HuH-7.5 (cell line): ENCODE measurements at regions not wholly inside any gene's neighbourhood (a gene's known extent, or its start where the extent isn't known, plus 50 kb on each side); places are given as distances from the start of the nearest gene placed in this dataset.

Experiments used
- DNase-seq: peaks from one replicate; pipeline ENCODE4 v3.0.0; 2011; ENCODE audit warnings: low spot score

DNA sequence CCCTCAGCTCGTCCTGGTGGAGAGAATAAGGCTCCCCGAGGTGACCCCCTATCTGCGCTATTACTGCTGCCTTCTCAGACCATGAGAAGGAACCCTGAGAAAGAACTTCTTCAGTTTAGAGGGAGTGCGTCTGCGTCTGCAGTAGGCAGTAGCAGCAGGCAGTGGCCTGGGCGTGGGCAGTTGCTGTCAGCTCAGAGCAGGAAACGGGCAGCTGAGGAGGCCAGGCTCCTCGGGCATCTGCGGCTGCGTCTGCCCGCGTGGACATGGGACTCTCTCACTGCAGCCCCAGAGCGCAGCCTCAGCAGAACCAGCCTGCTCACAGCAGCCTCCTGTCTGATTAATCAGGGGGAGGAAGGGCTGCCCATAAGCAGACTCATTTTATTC is 49.8 kb upstream of the FCN1 start:
- DNase-seq, result no peak

DNA sequence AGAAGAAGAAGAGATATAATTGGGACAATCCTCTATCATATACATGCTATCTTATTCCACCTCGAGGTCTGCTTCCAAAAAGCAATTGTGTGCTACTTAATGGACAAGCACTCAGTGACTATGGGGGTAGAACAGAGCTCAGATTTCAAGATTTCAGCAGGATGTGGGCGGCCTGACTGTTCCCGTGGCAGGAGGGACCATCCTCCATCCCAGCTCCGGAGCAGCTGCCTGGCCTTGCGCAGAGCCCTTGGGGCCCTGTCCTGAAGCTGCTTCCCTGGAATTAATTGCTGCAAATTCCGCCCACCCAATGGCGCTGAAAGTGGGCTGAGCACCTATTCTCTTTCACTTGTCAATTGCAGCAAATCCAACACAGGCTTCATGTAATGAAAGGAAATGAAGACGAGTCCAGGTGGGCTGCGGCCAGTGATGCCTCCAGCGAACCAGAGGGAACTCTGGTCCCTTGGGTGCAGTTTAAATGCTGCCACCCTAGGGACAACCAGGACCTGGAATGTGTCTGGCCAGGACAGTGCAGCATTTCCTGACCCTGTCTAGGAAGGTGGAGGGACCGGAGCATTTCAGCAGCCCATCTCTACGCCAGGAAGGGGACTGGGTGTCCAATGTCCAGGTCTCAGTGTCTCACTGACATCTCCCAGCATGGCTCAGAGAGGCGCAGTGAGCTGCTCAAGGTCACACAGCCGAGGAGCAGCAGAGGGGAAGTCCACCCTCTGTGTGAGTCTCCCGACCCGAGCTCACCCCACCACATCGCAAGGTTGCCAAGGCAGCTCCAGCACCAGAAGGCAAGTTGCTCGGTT is 50.5 kb upstream of the FCN1 start:
- no peak for DNase-seq

DNA sequence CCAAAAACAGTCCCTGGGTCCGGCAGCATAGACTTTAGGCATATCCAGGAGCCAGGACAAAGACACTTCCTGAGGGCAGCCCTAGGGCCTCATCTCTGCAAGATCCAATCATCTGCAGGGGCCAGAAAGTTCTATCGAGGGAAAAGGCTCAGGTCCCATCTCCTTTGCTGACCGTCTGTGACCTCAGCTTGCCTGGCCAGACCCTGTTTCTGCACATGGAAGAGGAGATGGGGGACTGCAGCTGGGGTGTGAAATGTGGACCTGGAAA is 51.0 kb upstream of the FCN1 start:
- no peak for DNase-seq

DNA sequence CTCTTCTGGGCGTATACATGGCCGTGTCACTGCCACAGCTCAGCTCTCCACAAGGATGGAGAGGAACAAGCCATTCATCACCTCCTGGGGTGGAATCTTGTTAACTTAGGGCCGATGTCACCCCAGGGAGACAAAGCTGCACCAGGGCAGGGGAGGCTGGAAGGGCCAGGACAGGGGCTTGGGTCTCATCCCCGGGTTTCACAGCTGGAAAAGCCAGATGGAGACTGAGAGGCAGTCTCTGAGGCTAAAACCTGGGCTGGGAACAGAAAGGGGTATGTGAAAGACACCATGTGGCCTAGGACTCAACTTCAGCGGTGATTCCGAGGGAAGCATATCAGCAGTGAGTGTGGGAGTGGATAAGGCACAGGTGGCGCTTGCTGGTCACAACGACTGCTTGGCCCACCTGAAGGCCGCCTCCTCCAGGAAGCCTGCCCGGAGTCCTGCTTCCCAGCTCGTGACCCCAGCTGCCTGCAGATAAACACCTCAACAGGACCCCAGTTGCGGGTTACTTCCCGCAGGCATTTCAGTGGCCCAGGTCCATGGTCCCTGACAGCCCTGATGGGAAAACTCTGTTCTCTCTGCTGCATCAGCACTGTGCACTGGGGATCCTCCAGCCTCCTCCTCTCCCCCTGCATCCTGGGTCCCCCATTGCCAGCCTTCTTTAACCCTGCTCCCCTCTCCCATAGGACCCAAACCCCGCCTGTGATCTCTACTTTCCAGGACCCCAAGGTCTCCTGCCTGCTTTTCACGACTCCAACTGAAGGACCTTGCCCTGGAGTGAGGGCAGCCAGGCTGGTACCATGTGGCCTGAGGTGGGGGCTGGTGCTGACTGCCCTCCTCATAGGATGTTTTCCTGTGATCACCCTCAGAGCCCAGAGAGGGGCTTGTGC is 51.7 kb upstream of the FCN1 start:
- DNase-seq, result no peak

DNA sequence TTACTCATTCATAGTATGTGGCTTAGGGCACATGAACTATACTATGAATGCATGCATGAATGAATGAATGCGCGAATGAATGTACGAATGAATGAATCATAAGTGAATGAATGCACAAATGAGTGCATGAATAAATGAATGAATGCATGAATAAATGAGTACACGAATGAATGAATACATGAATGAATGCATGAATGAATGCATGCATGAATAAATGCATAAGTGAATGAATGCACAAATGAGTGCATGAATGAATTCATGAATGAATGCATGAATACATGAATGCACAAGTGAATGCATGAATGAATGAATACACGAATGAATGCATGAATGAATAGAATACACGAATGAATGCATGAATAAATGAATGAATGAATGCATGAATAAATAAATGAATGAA is 52.5 kb upstream of the FCN1 start:
- no peak for DNase-seq

DNA sequence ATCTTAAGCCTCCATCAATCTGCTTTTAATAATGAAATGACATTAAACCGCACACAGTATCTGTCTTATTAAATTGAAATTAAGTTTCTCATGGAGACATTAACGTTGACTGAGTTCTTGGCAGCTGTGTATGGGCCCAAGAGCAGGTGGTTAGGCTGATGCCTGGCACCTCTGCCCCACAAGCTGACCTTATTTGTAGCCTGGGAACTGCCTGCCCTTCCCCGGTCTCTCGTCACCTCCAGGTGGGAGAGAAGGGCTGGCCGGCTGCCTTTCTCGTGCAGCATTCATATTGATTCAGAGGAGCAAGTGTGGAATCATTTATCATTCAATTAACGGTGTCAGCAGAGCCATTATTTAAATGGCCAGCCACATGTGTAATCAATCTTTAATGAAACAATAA is 53.0 kb upstream of the FCN1 start:
- no peak for DNase-seq

DNA sequence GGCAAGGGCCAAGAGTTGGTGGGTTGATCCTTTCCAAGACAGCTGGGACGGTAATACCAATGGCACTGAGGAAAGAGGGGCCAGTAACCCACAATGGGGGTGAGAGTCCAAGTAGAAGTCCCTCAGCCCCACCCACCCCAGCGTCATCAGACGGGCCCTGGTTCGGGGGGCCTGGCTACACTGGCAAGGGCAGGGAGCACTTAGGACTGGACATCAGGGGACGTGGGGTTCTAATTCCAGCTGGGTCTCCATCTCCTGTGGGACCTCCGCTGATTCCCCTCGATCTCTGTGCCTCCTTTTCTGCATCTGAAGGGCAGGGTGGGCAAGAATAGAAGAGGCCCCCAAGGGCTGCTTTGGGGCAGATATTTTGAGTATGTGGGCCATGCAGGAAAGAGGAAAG is 53.5 kb upstream of the FCN1 start:
- no peak for DNase-seq

DNA sequence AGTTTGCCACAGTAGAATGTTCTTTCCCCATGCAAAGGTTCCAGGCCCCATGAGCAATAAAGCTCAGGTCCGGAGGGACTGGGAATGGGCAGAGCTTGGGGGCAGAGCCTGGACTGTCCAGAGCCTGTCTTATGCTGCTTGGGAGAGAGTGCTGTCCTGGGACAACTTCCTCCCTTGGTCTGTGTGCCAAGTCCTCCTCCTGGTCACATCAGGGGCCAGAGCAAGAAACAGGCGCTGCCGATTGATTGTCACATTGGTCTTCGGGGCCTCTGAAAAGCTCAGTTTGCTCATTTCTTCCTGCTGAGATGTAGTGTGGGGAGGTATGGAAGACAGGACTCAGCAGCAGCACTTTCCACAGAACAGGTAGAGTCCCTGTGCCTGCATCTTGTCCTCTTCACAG is 54.0 kb upstream of the FCN1 start:
- no peak for DNase-seq

DNA sequence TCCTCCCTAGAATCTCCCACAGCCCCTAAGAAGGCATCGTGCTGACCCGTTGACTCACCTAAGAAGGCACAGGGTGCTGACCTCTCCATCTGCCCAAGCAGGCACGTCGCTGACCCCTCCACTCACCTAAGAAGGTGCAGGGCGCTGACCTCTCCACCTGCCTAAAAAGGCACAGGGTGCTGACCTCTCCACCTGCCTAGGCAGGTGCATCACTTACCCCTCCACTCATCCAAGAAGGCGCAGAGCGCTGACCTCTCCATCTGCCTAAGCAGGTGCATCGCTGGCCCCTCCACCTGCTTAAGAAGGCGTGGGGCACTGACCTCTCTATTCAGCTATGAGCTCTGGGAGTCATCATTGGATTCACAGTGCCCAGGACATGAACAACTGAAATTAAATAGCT is 54.4 kb upstream of the FCN1 start:
- no peak for DNase-seq

DNA sequence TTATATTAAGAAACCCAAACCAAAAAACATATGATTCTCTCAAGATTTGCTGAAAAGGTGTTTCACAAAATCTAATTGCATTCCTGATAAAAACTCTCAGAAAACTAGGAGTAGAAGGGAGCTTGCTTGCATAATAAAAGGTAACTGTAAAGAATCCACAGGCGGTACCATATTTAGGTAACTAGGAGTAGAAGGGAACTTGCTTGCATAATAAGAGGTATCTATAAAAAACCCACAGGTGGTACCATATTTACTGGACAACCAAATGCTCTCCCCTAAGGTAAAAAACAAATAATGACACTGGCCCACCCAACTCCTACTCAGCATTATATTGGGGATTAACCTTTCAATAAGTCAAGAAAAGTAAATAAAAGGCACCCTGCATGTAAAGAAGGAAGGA is 57.5 kb upstream of the FCN1 start:
- DNase-seq, result no peak

DNA sequence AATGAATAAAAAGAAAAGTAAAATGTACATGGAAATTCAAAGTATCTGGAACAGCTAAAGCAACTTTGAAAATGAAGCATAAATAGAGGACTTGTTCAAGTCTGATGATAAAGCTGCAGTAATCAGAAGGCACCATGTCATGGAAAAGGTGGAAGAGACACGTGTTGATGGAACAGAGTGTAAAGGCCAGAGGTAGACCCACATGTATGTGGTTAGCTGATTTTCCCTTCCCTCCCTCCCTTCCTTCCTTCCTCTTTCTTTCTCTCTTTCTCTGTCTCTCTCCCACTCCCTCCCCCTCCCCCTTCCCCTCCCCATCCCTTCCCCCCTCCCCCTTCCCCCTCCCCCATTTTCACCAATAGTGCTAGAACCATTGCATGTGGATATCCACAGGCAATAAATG is 58.7 kb upstream of the FCN1 start:
- no peak for DNase-seq

DNA sequence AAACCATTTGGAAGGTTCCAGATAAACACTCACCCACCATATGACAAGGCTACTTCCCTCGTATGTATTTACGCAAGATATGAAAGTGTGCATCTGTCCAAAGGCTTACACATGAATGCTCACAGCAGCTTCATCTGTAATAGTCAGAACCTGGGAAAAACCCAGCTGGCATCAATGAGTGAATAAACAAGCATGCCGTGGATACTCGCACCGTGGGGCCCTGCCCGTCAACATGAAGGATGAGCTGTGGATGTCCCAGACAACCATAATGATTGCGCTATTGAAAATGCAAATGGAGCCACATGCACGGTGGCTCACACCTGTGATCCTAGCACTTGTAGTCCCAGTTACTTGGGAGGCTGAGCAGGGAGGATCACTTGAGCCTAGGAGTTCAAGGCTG is 60.6 kb upstream of the FCN1 start:
- no peak for DNase-seq

DNA sequence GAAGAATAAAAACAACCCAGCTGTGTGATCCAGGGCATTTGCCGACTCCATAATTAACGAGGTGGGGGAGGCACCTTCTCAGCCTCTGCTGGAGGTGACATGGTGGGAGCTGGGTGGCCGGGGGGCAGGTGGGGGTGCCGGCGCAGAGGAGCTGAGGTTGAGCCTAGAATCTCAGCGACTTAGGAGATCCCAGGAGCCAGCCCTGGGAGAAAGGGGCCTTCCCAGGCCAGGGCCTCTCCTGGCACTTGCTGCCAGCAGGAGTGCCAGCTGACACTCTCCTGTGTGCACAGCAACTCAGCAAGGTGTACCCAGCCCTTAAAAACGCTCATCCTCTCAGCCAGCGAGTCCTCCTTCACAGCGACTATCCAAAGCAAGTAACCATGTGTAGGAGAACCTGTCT is 62.8 kb upstream of the FCN1 start:
- no peak for DNase-seq

DNA sequence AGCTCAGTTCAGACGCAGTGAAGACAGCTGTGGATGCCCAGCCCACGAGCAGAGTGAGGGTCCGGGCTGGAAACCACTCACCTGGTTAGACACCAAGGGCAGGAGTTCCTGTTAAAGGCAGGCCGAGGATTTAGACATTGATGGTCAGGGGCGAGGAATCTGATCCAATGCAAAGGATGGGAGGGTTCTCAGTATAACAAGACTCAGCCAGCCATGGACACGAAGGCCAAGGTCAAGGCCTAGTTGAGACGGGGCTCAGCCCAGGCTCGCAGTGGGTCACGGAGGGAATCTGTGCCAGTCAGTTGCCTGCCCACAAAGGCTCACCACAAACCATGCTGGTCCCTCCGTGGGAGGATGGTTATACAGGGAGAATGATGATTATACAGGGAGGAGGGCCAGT is 63.3 kb upstream of the FCN1 start:
- DNase-seq, result no peak

DNA sequence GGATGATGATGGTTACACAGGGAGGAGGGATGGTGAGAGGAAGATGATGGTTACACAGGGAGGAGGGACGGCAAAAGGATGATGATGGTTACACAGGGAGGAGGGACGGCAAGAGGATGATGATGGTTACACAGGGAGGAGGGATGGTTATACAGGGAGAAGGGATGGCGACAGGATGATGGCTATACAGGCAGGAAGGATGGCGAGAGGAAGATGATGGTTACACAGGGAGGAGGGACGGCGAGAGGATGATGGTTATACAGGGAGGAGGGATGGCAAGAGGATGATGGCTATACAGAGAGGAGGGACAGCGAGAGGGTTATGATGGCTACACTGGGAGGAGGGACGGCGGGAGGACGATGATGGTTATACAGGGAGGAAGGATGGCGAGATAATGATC is 64.1 kb upstream of the FCN1 start:
- no peak for DNase-seq

DNA sequence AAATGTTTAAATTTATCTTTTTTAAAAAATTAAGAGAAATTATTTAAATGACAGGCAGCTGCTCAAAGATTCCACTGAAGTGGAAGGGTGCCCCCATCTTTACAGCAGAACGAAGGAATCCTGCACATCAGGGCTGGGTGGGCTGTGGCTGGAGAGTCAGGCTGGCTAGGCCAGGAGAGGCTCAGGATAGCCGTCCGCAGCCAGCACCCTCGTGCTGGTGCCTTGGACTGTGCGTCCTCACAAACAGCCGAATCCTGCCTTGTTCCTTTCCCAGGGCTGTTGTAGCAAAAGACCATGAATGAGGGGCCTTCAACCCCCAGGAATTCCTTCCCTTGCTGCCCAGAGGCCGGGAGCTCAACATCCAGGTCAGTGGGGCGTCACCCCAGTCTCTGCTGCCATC is 64.6 kb upstream of the FCN1 start:
- no peak for DNase-seq

DNA sequence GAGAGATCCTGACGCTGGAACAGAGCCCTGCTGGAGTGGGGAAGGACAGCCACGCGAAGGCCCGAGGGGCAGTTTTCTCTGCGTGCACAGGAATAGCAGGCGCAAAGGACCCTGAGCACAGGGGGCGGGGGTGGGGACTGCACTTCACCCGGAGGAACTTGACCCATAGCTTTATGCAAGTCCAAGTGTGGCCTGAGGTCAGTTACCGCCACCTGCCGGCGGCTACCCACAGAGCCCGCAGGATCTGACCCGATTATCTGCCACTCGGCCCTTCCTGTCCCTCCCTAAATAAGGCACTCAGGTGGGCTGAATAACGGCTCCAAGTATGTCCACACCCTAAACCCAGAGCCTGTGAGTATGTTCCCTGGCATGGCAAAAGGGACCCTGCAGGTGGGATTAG is 65.4 kb upstream of the FCN1 start:
- no peak for DNase-seq

DNA sequence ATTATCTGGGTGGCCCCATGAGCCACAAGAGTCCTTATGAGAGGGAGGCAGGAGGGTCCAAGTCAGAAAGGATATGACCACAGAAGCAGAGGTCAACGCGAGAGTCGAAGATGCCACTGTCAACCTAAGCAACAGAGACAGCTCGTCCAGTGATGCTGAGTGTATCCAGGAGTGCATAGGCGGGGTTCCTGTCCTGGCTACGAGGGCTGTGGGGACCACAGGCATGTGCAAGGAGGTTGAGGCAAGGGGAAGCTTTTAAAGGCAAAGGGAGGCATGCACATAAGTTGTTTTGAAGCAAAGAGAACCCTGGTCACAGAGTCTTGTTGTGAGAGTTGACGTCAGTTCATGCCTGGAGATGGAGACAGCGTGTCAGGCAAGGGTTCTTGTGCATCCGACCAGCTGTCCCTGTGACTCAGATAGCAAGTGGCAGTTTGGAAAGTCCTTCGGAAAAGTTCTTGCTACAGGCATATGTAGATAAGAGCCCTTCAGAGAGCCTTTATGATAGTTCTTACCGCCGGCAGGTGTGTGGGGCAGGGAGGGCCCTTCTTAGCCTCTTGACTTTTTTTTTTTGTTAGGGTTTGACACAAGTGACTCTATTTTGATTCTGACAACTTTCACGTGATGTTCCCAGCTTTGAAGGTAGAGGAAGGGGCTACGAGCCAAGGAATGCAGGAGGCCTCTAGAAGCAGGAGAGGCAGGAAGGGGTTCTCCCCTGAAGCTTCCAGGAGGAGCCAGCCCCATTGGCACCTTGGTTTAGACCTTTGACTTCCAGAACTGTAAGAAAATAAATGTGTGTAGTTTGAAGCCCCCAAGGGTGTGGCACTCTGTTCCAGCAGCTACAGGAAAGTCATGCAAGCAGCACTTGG is 66.0 kb upstream of the FCN1 start:
- DNase-seq, result no peak

DNA sequence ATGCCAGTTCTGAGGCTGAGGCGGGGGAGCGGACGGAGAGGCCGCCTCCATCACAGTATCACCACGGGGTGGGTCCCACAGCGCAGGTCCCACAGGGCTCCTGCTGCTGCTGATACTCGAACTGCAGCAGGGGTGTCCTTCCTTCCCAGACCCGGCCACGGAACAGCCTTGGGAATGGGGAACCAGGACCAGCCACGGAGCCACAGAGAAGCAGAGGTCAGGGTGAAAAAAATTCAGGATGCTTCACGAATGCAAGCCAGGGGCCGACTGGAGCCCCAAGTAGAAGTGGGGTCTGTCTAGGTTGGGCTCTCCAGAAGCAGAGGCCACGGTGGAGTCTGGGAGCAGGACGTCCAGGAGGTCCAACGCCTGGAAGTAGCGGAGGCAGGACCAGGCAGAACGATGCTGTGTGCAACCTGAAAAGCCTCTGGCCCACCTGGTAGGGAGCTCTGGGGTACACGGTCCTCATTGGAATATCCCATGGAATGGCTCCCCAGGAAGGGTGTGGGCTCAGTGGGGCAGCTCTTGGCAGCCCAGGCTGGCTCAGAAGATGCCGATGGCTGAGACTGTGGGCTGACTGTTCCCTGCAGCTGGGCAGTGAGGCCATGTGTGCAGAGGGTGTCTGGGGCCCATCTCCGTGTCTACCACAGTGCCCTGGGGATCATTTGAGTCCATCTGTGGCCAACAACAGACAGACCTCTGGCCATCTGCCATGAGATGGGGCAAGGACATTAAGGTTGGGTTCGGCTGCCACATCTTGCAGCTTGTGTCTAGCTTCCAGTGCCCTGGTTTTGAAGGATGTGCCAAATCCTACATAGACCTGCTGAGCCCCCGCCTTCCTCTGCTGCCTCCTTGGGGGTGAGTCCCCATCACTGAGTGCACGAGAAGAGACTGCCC is 66.9 kb upstream of the FCN1 start:
- DNase-seq, result no peak

DNA sequence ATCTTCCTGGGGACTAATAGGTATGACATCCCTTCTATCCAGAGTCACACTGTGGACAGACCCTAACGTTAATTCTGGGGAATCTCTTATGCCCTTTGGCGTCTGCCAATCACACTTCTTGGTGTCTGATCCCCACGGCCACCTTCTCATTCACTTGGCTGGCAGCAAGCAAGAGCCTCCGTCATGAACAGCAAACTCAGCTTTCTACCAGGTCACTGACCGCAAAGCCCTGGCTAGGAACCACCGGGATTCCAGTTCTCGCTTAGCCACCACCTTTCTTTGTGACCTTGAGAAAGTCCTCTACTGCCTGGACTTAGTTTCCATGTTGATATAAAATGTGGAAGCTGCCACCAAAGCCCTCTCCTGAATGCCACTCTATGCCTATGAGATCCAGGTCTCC is 67.7 kb upstream of the FCN1 start:
- no peak for DNase-seq

DNA sequence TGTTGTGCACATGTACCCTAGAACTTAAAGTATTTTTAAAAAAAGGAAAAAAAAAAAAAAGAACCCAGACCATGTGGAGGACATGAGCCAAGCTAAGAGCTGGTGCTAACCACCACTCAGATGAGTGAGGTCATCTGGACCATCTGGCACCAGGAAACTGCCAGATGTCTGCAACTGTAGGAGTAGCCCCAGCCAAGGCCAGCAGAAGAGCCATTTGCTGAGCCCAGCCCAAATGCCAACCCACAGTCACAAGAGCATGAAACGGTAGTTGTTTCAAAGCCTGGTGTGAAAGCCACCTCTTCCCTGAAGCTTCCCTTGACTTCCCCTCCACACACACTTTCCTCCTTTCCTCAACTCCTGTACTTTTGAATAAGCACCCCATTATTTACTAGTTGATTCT is 69.2 kb upstream of the FCN1 start:
- DNase-seq, result no peak

DNA sequence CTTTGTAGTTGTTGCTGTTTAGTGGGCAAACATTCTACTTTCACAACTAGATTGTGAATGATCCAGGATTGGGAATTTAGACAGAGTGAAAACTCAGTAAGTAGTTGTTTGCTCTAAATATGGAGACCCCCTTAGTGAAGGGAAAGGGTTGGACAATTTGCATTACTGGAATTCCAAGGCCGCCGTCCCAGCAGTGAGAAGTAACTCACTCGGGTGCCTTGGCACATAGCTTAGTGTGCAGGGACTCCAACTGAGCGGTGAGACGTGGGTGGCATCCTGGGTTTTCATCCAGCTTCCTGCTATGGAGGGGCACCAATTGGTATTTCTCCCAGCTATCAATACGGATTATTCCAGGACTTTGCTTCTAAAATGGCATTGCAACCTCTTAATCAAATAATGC is 69.7 kb upstream of the FCN1 start:
- DNase-seq, result no peak
